HG03354 (cell line): ENCODE measurements at regions not wholly inside any gene's neighbourhood (a gene's known extent, or its start where the extent isn't known, plus 50 kb on each side); places are given as distances from the start of the nearest gene placed in this dataset.
"Not testable (repeated sequence)": the region's sequence is repeated elsewhere in the genome, so short reads cannot be mapped to it uniquely, and the experiment has no call there.

ENCODE experiments used
- ATAC-seq: cut with Tn5 transposase; IDR thresholded peaks from one replicate; pipeline ENCODE4 v1.9.1; 2021; ENCODE audit warnings: mild to moderate bottlenecking; ENCODE audit not compliant: unreplicated experiment, poor library complexity, severe bottlenecking

- ATAC-seq: no peak
Observed at GRCh38 chr10:6721480-6721879, 141.4 kb upstream of the PRKCQ start.

- no peak for ATAC-seq
Observed at GRCh38 chr10:6719561-6719960, 139.5 kb upstream of the PRKCQ start.

GRCh38 chr10:6718550-6718949, 138.5 kb upstream of the PRKCQ start:
- no peak for ATAC-seq

GRCh38 chr10:6716516-6716915, 136.4 kb upstream of the PRKCQ start:
- ATAC-seq: no peak

GRCh38 chr10:6713716-6714115, 133.6 kb upstream of the PRKCQ start:
- ATAC-seq: no peak

GRCh38 chr10:6713120-6713519, 133.0 kb upstream of the PRKCQ start:
- ATAC-seq: no peak

GRCh38 chr10:6711881-6712280, 131.8 kb upstream of the PRKCQ start:
- ATAC-seq: no peak

- no peak for ATAC-seq
Observed at GRCh38 chr10:6711408-6711841, 131.3 kb upstream of the PRKCQ start.

- no peak for ATAC-seq
Observed at GRCh38 chr10:6707352-6707751, 127.3 kb upstream of the PRKCQ start.

- ATAC-seq: no peak
Observed at GRCh38 chr10:6706725-6707124, 126.6 kb upstream of the PRKCQ start.

GRCh38 chr10:6704896-6705295, 124.8 kb upstream of the PRKCQ start:
- ATAC-seq: no peak

- ATAC-seq: not testable (repeated sequence)
Observed at GRCh38 chr10:6702833-6703232, 122.8 kb upstream of the PRKCQ start.

- no peak for ATAC-seq
Observed at GRCh38 chr10:6702030-6702429, 122.0 kb upstream of the PRKCQ start.

GRCh38 chr10:6701289-6701688, 121.2 kb upstream of the PRKCQ start:
- ATAC-seq: no peak

- ATAC-seq: no peak
Observed at GRCh38 chr10:6700066-6700465, 120.0 kb upstream of the PRKCQ start.

- ATAC-seq: no peak
Observed at GRCh38 chr10:6699336-6699735, 119.3 kb upstream of the PRKCQ start.

GRCh38 chr10:6695519-6695918, 115.4 kb upstream of the PRKCQ start:
- no peak for ATAC-seq

GRCh38 chr10:6694447-6695140, 114.5 kb upstream of the PRKCQ start:
- no peak for ATAC-seq

GRCh38 chr10:6692856-6693255, 112.8 kb upstream of the PRKCQ start:
- no peak for ATAC-seq

- ATAC-seq: no peak
Observed at GRCh38 chr10:6692103-6692502, 112.0 kb upstream of the PRKCQ start.

GRCh38 chr10:6689036-6689435, 109.0 kb upstream of the PRKCQ start:
- ATAC-seq: no peak

GRCh38 chr10:6680735-6681134, 100.7 kb upstream of the PRKCQ start:
- no peak for ATAC-seq
